GM18498 (cell line): ENCODE measurements at regions not wholly inside any gene's neighbourhood (a gene's known extent, or its start where the extent isn't known, plus 50 kb on each side); places are given as distances from the start of the nearest gene placed in this dataset.
"Not testable (repeated sequence)": the region's sequence is repeated elsewhere in the genome, so short reads cannot be mapped to it uniquely, and the experiment has no call there.

Experiments
- ATAC-seq: cut with Tn5 transposase; IDR thresholded peaks from one replicate; pipeline ENCODE4 v1.9.1; 2021; ENCODE audit warnings: mild to moderate bottlenecking, moderate library complexity; ENCODE audit not compliant: unreplicated experiment

- not testable (repeated sequence) for ATAC-seq
These were observed 50.7 kb downstream of the PPIAL4D start for GRCh38 chr1:145191272-145191675.

- ATAC-seq = not testable (repeated sequence)
These were observed 52.4 kb downstream of the PPIAL4D start for GRCh38 chr1:145189543-145190030.

GRCh38 chr1:145188869-145189542 lies 53.0 kb downstream of the PPIAL4D start:
- not testable (repeated sequence) for ATAC-seq

GRCh38 chr1:145182606-145183413 lies 59.2 kb downstream of the PPIAL4D start:
- peak; percentile 53 for ATAC-seq

DNA sequence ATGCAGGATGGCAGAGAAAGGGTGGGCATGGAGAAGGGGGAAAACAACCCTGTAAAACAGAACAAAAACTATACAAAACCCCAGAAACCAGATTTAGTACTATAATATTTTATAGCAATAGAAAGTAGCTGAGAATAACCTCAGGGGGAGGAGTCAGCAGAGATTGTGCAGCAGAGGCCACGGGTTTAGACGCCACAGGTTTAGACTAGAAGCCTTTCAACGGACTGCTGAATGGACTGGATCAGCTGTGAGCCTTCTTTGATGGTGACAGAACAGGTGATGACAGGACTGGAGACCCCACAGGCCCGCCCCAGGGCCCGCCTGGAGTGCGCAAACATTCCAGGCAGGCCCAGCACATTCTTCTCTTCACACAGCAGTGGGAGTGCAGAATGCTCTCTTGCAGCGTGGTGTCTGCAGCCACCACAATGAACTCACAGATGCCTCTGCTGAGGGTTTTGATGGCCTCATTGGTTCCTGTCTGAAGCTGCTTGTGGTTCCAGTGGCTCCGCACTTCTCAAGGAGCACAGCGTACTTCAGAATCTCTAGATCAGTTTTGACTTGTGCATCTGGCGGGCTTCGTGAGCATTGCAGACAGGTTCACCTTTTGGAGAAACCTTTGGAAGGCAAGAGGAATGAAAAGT lies 65.6 kb downstream of the PPIAL4D start:
- ATAC-seq = not testable (repeated sequence)

DNA sequence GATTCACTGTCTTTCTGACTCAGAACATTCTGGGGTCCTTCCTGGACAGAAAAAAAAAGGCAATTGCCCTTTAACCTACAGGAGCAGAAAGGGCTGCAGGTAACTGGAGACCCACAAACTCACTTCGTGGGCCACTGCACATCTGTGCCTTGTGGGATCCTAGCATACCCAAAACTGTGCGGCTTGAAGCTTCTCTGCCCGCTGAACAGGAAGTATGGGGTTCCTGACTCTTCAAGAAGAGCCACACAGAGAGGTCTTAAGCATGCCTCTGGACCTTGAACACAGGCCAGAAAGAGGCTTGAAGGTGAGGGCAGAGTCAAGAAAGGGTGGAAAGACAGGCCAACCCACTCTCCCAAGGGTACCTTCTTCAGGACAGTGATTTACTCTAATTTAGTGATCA lies 67.6 kb downstream of the PPIAL4D start:
- not testable (repeated sequence) for ATAC-seq

DNA sequence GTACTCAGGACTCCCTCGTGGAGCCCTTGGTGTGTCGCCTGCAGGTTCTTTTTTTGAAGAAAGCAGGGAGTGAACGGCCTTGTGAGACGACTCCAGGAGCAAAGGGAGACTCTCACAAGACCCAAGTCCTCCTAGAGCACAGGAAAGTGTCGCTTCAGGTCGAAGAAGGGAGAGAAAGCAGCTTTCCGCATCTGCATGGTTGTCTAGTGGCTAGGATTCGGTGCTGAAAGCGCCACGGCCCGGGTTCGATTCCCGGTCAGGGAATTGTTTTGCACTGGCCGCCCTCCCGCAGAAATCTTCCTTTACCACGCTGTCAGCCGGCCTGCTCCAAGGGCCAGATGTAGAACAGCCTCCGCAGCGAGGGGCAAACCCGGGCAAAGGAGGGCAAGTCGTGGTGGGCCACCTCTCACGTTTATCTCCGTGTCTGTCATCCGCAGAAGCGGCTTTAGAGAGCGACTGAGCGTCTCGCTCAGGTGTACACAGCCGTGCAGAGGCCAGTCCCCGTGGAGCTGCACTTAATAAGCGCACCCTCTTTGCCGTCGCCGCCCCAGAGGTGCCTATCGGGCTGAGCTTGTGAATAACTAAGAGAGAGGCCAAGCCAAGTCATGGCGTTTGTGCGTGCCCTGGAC lies 72.6 kb downstream of the FAM72D start:
- ATAC-seq = not testable (repeated sequence)

- ATAC-seq = not testable (repeated sequence)
These were observed 68.6 kb downstream of the FAM72D start for GRCh38 chr1:145164360-145164759.
